AML-193 (cell line): ENCODE measurements at regions not wholly inside any gene's neighbourhood (a gene's known extent, or its start where the extent isn't known, plus 50 kb on each side); places are given as distances from the start of the nearest gene placed in this dataset.

Experiments
- DNase-seq, 2 experiments: peaks; one replicate each; lab custom pipeline; 2025; lab: John Stamatoyannopoulos, UW

GRCh38 chr2:19491796-19492195 is 133.4 kb upstream of the OSR1 start:
- no peak for DNase-seq

DNA sequence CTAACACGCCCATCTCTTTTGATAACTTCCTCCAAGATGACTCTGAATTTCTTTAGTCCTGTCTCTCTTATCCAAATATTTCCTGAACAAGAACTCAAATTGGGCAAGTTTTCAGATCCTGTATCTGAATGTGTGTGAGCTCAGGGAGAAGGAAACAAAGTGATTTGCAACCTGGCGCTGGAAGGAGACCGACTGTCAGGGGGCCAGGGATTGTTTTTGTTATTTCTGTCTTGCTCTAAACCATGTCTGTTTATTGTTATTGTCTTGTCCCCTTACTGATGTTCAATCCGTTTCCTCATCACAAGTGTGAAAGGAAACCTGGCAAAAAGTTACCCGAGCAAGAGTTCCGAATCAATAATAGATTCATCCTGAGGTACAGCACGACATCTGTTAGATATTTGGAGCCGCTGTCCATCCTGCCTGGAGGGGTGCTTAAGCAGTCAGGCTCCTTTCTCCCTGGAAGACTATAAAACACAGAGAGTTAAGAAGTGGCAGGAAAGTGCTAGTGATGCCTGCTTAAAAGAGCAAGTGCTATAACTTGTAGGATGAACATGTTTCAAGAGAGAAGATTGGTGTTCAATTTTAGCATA is 132.5 kb upstream of the OSR1 start:
- no peak for DNase-seq

DNA sequence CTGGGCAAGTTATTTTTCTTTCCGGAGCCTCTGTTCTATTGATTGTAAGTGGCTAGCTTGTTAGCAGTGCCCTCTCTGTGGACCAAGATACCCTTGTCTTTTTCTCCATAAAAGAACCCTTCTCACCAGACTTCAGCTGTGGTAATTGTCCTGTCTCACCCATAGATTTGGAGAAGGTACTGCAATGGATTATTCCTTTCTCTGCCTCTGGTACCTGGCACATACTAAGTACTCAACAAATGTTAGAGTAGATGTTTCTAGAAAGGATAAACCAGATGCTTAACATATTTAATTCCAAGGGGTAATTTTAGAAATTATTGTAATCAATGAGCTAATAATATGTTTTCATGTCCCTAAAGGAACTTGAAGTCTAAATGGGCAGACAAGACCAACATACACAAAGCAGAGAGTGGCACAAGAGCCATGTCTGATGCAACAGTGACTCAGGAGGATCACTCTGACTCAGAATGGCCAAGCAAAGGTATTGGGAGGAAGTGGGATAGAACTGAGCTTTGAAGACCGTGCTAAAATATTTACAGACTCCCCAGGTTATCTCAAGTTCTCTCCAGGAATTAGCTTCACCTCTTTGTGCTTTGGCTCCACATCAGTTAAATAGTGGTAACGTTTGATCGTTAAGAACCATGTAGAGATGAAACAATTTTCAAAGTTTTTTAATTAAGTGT is 129.7 kb upstream of the OSR1 start:
- no peak for DNase-seq

- DNase-seq, result no peak
These were observed 126.3 kb upstream of the OSR1 start for GRCh38 chr2:19484736-19485135.

GRCh38 chr2:19480673-19481072 is 122.2 kb upstream of the OSR1 start:
- DNase-seq, result no peak

- DNase-seq, result no peak
These were observed 121.2 kb upstream of the OSR1 start for GRCh38 chr2:19479666-19480065.

DNA sequence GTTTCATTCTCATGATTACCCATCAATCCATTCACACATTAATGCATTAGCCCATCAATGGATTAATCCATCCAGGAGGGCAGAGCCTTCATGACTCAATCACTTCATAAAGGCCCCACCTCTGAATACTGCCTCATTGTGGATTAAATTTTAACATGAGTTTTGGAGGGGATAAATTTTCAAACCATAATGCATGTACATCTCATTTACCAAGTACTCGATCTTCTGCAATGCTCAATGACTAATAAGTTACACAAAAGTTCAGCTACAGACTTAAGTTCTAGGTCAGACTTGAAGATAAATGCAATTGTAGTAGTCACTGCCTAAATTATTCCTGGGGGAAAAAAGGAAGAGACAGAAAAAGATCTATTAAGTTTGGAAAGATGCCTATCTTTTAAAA is 120.0 kb upstream of the OSR1 start:
- DNase-seq, result no peak

GRCh38 chr2:19476327-19476726 is 117.9 kb upstream of the OSR1 start:
- DNase-seq, result no peak

GRCh38 chr2:19474128-19474527 is 115.7 kb upstream of the OSR1 start:
- DNase-seq, result peak; percentile 28 to 39

- DNase-seq, result no peak
These were observed 114.9 kb upstream of the OSR1 start for GRCh38 chr2:19473350-19473749.

GRCh38 chr2:19472391-19472978 is 114.1 kb upstream of the OSR1 start:
- no peak for DNase-seq

GRCh38 chr2:19471491-19471890 is 113.1 kb upstream of the OSR1 start:
- no peak for DNase-seq

- no peak for DNase-seq
These were observed 107.6 kb upstream of the OSR1 start for GRCh38 chr2:19465978-19466377.

- DNase-seq, result no peak
These were observed 103.8 kb upstream of the OSR1 start for GRCh38 chr2:19462256-19462645.

GRCh38 chr2:19461504-19462255 is 103.3 kb upstream of the OSR1 start:
- DNase-seq, result no peak

DNA sequence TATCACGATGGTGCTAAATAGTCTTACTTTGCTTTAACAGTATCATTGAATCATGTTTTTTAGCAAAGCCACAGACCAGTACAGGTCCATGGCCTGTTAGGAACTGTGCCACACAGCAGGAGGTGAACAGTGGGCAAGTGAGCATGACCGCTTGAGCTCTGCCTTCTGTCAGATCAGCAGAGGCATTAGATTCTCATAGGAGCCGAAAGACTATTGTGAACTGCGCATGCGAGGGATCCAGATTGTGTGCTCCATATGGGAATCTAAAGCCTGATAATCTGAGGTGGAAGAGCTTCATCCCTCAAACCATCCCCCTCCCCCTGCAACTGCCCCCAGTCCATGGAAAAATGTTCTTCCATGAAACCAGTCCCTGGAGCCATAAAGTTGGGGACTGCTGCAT is 102.3 kb upstream of the OSR1 start:
- no peak for DNase-seq

DNA sequence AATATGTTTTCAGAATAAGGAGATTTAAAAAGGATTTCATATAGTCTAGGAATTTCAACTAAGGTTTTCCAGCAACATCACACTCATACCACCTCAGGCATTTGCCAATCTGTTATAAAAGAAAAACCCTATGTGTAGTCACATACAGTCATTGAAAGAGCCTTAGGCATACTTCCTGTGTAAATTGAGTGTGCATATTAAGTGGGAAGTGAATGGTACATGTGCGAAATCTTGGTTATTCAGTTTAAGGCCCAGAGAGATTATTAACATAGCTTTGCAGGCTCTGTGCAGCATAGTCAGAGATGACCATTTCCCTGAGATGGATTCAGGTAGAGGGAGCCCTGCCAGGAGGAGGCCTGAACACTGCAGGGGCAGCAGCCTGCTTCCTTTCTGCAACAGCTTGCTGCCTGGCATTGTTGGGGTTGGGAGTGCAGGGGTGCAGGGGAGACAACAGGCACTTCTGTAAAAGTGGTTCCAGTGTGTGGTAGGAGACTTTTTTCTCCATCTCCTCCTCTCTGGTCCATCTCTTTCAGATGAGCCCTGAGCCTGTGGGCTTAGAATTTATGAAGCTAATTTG is 100.1 kb upstream of the OSR1 start:
- no peak for DNase-seq

DNA sequence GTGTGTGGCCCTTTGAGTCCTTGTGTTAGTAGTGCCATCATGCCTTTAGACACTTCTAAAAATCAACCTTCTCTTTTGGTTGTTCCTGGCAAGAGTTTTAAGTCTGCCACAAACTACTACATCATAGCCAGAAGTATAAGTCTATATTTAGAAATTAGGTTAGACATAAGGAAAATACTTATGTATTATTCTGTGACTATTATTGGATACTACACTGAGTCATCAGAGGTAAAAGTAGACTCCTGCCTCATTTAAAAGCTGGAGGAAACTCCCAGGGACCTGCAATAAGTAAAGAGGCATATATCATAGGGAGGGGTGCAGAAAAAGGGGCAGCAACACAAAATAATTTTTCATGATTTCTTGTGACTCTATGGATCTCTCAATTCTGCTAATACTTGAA is 99.4 kb upstream of the OSR1 start:
- no peak for DNase-seq

GRCh38 chr2:19456705-19457309 is 98.4 kb upstream of the OSR1 start:
- DNase-seq, result no peak

GRCh38 chr2:19454125-19454524 is 95.7 kb upstream of the OSR1 start:
- no peak for DNase-seq

- no peak for DNase-seq
These were observed 84.3 kb upstream of the OSR1 start for GRCh38 chr2:19442731-19443130.

GRCh38 chr2:19439081-19439480 is 80.7 kb upstream of the OSR1 start:
- DNase-seq, result no peak
